NT2/D1 (cell line): ENCODE measurements at regions not wholly inside any gene's neighbourhood (a gene's known extent, or its start where the extent isn't known, plus 50 kb on each side); places are given as distances from the start of the nearest gene placed in this dataset.

ENCODE experiments used
- DNase-seq: peaks from one replicate; pipeline ENCODE4 v3.0.0-alpha.2; 2011; ENCODE audit warnings: low read depth, low spot score
- H3K27me3 ChIP-seq: 2 replicates; pipeline ENCODE4 v1.6.0; 2011; ENCODE audit warnings: mild to moderate bottlenecking; ENCODE audit not compliant: insufficient read length, insufficient read depth
- H3K36me3 ChIP-seq: 2 replicates; pipeline ENCODE4 v1.6.1; 2011; ENCODE audit warnings: mild to moderate bottlenecking, low read length, mixed read lengths; ENCODE audit not compliant: insufficient read depth, insufficient read length
- H3K4me1 ChIP-seq: 2 replicates; pipeline ENCODE4 v1.5.1; 2011; ENCODE audit not compliant: insufficient read depth, insufficient read length
- H3K4me3 ChIP-seq: 2 replicates; pipeline ENCODE4 v1.5.1; 2011; ENCODE audit warnings: low read depth; ENCODE audit not compliant: insufficient read length
- H3K9ac ChIP-seq: 2 replicates; pipeline ENCODE4 v1.6.0; 2011; ENCODE audit warnings: low read depth; ENCODE audit not compliant: insufficient read length
- H3K9me3 ChIP-seq: 2 replicates; pipeline ENCODE4 v1.5.1; 2011; ENCODE audit warnings: mild to moderate bottlenecking, low read length; ENCODE audit not compliant: insufficient read depth
- SUZ12 ChIP-seq: IDR thresholded peaks from 2 replicates; pipeline ENCODE4 v1.6.1; 2011; ENCODE audit not compliant: insufficient read length, insufficient read depth; ENCODE audit errors: extremely low read depth
- YY1 ChIP-seq: IDR thresholded peaks from 2 replicates; pipeline ENCODE4 v1.6.1; 2011; ENCODE audit not compliant: insufficient read length, insufficient read depth
- ZNF274 ChIP-seq: IDR thresholded peaks from 2 replicates; pipeline ENCODE4 v1.6.1; 2011; ENCODE audit warnings: mild to moderate bottlenecking, low read depth, low read length

DNA sequence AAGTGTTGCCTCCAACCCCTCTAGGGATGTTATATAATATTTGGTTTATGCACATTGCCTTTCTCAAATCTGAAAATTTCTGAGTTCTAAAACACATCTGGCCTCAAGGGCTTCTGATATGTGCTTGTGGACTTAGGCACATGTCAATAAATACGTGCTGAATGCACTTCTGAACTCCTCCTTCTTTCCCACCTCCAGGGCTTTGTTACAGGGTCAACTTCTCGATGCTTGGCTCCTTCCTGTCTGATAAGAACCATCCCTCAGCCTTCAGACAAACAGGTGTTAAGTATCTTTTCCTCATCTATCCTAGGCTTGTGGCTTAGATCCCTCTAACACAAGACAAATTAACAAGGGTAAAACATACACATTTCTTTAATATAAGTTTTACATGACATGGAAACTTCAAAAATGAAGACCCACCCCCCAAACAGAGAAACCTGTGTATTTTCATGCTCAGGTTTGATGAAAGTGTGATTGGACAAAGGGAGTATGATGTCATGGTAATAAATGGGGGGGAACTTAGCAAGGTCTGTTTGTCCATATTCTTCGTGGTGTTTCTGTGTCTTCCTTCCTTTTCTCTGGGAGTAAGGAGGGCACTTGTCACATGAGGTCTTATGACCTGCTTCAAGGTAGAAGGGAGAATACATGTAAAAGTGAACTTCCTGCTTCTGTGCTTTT lies 326.9 kb downstream of the CD83 start:
- Histone ChIP-seq H3K27me3 (no peaks in the 10 kb centered on the region), H3K9me3 (no peaks in the 10 kb centered on the region), H3K36me3 (no peaks in the 10 kb centered on the region), H3K9ac (no peak overlapping the region), H3K4me3 (no peak overlapping the region), H3K4me1 (no peaks in the 10 kb centered on the region)
- no peak for DNase-seq
- no peak for TF ChIP-seq ZNF274
- no peak for TF ChIP-seq SUZ12
- TF ChIP-seq YY1, result no peak

DNA sequence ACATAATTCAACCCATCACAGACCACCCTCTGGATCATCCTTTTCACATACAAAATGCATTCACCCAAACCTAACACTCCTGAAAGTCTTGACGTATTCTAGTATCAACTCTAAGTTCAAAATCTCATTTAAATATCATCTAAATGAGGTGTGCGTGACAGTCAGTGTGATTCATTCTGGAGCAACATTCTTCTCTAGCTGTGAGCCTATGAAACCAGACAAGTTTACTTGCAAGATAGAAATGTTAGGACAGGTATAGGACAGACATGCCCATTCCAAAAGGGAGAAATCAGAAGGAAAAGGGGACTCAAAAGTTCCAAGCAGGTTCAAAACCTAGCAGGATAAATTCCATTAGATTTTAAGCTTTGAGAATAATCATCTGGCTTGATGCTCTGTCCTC lies 329.7 kb downstream of the CD83 start:
- Histone ChIP-seq H3K36me3 (no peaks in the 10 kb centered on the region), H3K4me1 (no peaks in the 10 kb centered on the region), H3K27me3 (no peaks in the 10 kb centered on the region), H3K4me3 (no peak overlapping the region), H3K9ac (no peak overlapping the region), H3K9me3 (no peaks in the 10 kb centered on the region)
- no peak for DNase-seq
- no peak for TF ChIP-seq YY1
- no peak for TF ChIP-seq ZNF274
- no peak for TF ChIP-seq SUZ12

GRCh38 chr6:14448246-14448645 lies 330.7 kb downstream of the CD83 start:
- Histone ChIP-seq H3K27me3 (no peaks in the 10 kb centered on the region), H3K36me3 (no peaks in the 10 kb centered on the region), H3K4me3 (no peak overlapping the region), H3K9ac (no peak overlapping the region), H3K9me3 (no peaks in the 10 kb centered on the region), H3K4me1 (no peaks in the 10 kb centered on the region)
- TF ChIP-seq ZNF274 (no peak), SUZ12 (no peak), YY1 (no peak)
- no peak for DNase-seq

DNA sequence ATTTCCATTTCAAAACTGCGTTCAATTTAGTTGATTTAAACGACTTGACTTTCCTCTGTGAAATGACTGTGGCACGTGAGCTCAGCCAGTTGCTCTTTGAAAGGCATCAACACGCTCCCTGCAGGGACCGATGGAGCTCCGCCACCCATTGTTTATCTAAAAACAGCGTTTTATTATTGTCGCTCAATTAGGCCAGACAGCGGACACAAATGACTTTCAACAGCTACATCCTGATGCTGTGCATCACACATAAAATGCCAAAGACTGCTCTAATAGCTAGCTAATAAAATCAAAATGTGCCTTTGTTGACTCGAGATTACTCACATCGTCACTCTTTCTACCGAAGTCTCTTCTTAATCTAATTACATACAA lies 332.5 kb downstream of the CD83 start:
- no peak for TF ChIP-seq YY1
- no peak for TF ChIP-seq SUZ12
- TF ChIP-seq ZNF274, result no peak
- Histone ChIP-seq H3K4me3 (no peak overlapping the region), H3K4me1 (no peaks in the 10 kb centered on the region), H3K9me3 (no peaks in the 10 kb centered on the region), H3K27me3 (no peaks in the 10 kb centered on the region), H3K36me3 (no peaks in the 10 kb centered on the region), H3K9ac (no peak overlapping the region)
- no peak for DNase-seq

- no peak for TF ChIP-seq YY1
- TF ChIP-seq SUZ12, result no peak
- TF ChIP-seq ZNF274, result no peak
- Histone ChIP-seq H3K27me3 (no peaks in the 10 kb centered on the region), H3K9ac (no peak overlapping the region), H3K36me3 (no peaks in the 10 kb centered on the region), H3K9me3 (no peaks in the 10 kb centered on the region), H3K4me1 (no peaks in the 10 kb centered on the region), H3K4me3 (no peak overlapping the region)
- DNase-seq, result no peak
Observed at GRCh38 chr6:14450578-14450977, 333.0 kb downstream of the CD83 start.

GRCh38 chr6:14451594-14452374 lies 334.2 kb downstream of the CD83 start:
- no peak overlapping the region for H3K9ac ChIP-seq
- no peaks in the 10 kb centered on the region for H3K9me3 ChIP-seq
- no peak for DNase-seq
- H3K4me3 ChIP-seq, result no peak overlapping the region
- H3K4me1 ChIP-seq, result no peaks in the 10 kb centered on the region
- no peak for TF ChIP-seq YY1
- TF ChIP-seq SUZ12, result no peak
- no peak for TF ChIP-seq ZNF274
- H3K36me3 ChIP-seq, result no peaks in the 10 kb centered on the region
- no peaks in the 10 kb centered on the region for H3K27me3 ChIP-seq
